Gastroesophageal sphincter (tissue), 3 donors: ENCODE measurements at regions not wholly inside any gene's neighbourhood (a gene's known extent, or its start where the extent isn't known, plus 50 kb on each side); places are given as distances from the start of the nearest gene placed in this dataset.

Source experiments
- EP300 ChIP-seq: sonication (generic); formaldehyde crosslinking; IDR thresholded peaks from one replicate; pipeline ENCODE4 v1.6.1; 2017; ENCODE audit warnings: antibody characterized with exemption, mild to moderate bottlenecking
- POLR2A ChIP-seq, 2 donors: fragments of 450-650 bp; IDR thresholded peaks; one replicate each; pipeline ENCODE4 v1.6.1; 2017; ENCODE audit warnings: antibody characterized with exemption in 2 of 2, mild to moderate bottlenecking in 2 of 2, moderate library complexity in 1 of 2
- POLR2AphosphoS5 ChIP-seq: sonication (generic); formaldehyde crosslinking; IDR thresholded peaks from one replicate; pipeline ENCODE4 v1.6.1; 2017; ENCODE audit warnings: antibody characterized with exemption
- TF ChIP-seq, protein P1 (sequence below), 4 experiments: fragments of 200-600 bp in 2 of 4; fragments of 450-650 bp in 2 of 4; sonication (generic) in 1 of 4; IDR thresholded peaks; one replicate each; pipeline ENCODE4 v1.5.1; 2017 to 2019; ENCODE audit warnings: antibody characterized with exemption in 4 of 4, mild to moderate bottlenecking in 2 of 4, moderate library complexity in 2 of 4

DNA sequence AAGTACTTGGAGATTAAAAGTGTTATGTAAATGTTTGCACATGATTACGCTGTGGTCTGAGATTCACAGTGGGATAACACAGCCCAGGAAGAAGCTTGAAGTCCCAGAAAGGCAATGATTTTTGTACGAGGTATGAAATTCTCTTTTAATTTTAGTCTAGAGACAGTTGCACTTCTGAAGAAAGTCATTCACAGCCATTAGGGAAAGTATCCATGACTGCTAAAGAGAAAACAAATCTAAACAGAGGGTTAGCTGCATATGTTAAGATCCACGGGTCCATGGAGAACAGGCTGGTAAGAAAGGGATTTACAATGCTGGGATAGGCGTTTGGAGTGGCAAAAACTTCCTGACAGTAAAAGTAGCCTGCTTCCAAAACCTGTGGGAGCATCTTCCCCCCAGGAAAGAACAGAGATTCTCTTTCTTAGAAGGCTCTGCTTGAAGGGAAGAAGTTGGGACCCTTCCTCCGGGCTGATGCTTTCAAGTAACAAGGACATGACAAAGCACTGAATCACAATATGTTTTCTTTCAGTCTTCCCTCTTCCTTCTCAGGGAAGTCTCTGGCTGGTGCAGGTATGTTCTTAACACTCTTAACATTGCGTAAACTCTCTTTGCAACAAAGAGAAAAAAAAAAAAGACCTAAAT lies 220.8 kb upstream of the CELF2 start:
- TF ChIP-seq, protein P1, sequence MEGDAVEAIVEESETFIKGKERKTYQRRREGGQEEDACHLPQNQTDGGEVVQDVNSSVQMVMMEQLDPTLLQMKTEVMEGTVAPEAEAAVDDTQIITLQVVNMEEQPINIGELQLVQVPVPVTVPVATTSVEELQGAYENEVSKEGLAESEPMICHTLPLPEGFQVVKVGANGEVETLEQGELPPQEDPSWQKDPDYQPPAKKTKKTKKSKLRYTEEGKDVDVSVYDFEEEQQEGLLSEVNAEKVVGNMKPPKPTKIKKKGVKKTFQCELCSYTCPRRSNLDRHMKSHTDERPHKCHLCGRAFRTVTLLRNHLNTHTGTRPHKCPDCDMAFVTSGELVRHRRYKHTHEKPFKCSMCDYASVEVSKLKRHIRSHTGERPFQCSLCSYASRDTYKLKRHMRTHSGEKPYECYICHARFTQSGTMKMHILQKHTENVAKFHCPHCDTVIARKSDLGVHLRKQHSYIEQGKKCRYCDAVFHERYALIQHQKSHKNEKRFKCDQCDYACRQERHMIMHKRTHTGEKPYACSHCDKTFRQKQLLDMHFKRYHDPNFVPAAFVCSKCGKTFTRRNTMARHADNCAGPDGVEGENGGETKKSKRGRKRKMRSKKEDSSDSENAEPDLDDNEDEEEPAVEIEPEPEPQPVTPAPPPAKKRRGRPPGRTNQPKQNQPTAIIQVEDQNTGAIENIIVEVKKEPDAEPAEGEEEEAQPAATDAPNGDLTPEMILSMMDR (IDR thresholded peaks at IDR 0.05): no peak
- no peak for TF ChIP-seq POLR2A (IDR thresholded peaks at IDR 0.05)
- TF ChIP-seq EP300: no peak
- TF ChIP-seq POLR2AphosphoS5: peak; percentile 29
